ENCODE measurements at regions not wholly inside any gene's neighbourhood (a gene's known extent, or its start where the extent isn't known, plus 50 kb on each side); places are given as distances from the start of the nearest gene placed in this dataset.

DNA sequence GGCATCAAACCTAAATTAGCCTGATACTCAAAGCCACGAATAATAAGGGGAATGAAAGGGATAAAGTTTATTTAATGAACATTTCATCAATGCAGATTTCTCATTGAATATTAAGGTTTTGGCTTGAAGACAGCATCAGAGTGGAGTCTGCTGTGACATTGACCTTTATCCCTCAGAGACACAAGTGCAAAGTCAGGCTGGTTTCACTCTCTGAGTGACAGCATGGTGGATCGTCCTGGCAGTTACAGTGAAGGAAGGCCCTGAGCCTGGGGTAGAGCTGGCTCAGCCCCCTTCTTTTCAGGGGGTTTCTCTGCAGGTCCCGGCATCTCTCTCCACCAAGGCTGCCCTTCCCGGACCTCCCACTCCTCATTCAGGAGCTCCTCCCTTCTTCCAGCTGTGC lies 503.1 kb downstream of the PREX1 start:
- DNase-seq: no peak

DNA sequence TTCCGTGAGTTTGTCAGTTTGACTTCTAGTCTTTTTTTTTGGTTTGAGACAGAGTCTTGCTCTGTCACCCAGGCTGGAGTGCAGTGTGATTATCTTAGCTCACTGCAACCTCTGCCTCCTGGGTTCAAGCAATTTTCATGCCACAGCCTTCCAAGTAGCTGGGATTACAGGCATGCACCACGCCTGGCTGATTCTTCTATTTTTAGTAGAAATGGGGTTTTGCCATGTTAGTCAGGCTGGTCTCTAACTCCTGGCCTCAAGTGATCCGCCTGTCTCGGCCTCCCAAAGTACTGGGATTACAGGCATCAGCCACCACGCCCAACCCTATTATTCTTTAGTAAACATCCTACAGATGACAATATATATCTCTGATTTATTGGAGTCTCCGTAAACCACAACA lies 506.5 kb downstream of the PREX1 start:
- no peak for DNase-seq

DNA sequence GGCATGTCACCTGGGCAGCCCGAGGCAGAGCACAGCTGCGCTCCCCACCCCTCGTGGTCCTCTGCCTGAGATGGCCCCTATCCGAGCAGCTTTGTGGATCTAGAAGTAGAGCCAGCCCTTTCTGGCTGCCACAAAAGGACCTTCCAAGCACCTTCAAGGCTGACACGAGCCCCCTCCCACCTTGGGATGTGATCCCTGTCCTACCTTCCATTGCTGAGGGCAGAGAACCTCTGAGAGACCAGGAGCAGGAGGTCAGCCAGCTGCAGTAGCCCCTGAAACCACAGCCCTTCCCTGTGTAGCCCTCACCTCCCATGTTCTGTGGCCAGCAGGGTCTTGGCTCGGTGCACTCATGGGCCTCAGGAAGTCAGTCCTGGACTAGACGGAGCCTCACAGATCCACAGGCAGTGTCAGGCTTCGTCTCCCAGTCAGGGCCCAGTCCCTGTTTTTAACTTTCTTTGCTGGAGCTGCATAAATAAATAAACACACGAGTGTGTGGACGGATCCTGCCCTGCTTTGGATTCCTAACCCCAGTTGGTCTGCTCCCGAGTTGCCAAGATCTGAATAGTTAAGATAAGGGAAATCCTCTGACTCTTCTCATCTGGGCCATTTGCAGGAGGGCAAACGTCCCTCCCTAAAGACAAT lies 507.7 kb downstream of the PREX1 start:
- no peak for DNase-seq

DNA sequence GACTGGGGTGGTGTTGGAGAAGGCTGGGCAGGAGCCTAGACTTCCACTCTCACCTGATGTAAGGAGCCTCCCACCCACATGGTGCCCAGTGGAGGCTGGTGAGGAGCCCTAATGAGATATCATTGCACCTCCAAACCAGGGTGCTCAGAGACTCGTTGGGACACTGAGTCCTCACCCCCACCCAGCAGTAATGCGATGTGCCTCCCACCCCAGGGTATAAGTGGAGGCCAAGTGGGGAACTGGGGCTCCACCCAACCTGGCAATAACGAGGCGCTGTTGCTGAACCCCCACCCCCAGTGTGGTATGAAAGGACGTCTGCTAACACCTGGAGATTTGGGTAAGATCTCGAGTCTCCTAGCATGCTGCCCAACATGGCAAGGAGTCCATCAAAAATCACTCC lies 510.2 kb downstream of the PREX1 start:
- DNase-seq: no peak

DNA sequence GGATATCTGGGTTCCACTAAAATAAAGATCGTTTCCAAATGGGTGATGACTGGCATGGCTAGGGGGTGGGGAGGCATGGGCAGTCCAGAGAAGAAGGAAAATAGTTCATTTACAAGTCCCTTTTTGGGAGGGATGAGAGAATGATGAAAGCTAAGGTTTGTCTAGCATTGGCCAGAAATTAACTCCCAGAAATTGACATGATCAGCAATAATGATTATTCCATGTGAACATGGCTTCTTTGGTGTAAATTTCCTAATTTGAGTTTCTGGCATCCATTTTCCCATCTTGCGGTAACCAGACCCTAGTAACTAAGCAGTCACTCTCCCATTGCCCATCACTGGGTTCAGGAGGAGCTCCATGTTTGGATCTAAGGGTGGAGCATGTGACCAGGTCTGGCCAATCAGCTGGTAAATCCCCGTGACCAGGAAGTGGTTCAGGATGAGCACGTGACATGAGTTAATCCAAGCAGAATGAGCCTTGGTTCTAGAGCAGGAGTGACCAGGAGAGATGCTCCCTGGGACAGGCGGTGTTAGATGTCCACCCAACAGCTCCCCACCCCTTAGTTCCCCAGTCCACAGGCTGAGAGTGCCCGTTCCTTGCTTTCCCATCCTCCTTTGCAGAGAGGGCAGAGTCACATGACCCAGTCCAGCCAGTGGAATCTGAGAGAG lies 512.7 kb downstream of the PREX1 start:
- no peak for DNase-seq

DNA sequence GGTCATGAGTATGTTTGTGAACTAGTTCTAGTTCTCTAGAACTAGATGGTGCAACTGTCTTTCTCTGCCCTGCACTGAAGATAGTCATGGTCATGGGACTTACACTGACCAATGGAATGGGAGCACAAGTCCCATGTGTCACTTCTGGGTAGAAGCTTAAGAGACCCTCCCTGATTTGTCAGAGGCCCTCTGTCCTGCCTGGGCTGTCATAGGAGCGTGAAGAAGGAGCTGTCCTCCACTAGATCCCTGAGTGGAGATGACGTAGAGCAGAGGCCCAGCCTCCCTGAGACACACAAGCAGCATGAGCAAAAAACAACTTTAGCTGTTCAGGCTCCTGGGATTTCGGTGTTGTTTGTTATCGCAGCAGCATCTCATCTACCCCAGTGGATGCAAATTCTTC lies 514.5 kb downstream of the PREX1 start:
- DNase-seq: no peak

DNA sequence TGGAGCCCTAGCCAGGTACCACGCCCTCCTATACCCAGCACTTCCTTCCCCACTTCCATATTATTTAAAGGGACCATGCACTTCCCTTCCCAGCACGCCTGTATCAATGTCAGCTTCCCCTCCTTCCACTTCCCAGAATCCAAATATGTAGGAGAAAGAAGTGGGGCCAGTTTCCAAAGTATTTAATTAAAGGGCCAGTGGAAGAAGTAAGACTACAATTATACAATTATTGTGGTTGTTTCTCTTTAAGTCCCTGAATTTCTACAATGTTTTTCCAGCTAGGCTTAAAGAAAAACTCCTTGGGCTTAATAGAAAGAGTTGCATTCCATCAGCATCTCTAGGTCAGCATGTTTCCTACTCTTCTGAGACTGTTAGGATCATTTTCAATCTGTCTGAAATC lies 515.8 kb downstream of the PREX1 start:
- no peak for DNase-seq

DNA sequence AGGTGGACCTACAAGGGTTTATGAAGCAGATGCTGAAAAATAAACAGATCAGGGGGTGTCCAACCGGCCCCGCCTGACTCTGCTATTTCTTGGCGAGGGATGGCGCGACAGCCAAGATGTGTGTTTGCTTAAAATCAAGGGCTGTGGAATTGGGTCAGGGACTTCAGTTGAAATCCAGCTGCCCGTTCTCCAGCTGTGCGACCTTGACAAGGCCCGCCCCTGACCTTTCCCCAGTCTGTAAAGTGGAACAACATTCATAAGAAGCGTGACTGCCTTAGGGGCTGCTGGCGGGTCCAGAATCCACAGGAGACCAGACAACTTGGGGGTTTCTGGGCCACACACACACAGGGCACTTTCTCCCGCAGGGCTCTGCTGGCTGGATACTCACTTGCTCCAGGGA lies 517.5 kb downstream of the PREX1 start:
- no peak for DNase-seq

DNA sequence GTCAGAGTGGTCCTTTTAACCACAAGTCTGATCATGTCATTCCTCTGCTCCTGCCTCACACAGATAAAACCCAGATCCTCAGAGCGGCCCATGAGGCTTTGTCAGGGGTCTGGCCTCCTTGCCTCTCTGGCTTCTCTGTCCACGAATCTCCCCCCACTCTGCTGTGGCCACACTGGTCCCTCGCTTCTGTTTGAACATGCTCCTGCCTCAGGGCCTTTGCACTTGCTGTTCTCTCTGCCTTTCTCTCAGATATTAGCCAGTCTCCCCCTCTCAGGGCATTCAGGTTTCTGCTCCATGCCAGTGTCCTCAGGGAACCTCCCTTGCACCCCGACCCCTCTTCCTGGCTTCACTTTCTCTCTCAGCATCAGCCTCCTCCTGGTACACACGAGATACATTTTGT lies 518.5 kb downstream of the PREX1 start:
- no peak for DNase-seq

DNA sequence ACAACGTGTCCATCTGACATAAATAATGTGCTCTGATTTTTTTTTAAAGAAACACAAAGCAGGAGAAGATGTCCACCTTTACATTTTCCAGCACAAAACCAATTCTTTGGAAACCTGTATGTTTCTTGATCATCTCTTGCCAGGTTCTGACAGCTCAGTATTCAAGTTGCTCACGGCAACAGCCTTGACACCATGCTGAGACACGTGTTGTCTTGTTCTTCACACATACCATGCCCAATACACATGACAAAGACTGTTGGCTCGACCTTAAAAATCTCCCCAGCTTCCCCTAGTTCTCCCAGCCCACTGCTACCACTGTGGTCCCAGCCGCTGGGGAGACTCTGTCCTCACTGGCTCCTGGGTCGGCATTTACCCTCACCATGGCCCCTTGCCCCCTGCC lies 518.9 kb downstream of the PREX1 start:
- DNase-seq: no peak

DNA sequence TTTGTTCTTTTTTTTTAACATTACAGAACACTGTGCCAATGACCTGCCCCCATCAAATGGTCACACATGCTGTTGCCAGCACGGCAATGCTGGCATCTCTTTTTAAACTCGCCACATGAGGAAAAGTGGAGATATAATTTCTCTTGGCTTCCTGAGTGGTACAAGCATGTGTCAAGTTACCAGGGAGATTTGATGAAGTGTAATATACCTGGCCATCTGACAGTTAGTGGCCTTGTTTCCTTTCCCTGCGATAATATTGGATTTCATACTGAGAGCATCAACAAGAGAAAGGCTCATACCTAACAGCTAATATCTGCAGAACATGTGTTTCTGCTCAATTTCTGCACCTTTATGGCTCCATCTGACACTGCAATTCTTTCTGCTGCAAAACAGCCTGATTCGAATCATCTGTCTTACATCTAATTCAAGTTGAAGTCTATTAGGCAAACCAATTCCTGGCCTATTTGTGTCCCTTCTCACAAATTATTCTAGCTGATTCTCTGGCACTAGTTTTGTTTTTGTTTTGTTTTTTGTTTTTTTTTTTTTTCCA lies 519.5 kb downstream of the PREX1 start:
- DNase-seq: no peak

DNA sequence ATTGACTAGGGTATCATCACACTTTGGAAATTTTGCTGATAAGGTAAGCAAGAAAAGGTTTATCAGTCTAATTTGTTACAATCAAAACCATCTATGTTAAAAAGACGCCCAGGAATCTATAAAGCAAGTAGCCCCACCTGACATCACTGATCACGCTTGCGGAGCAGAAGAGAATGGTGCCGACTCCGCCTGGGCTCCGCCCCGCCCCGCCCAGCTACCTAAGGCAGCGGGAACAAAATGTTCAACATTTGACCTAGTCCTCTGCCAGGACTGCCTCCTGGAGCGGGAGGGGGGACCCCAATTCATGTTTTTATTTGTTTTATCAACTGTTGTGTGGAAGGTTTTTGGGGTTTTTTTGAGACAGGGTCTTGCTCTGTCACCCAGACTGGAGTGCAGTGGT lies 520.5 kb downstream of the PREX1 start:
- DNase-seq: no peak

DNA sequence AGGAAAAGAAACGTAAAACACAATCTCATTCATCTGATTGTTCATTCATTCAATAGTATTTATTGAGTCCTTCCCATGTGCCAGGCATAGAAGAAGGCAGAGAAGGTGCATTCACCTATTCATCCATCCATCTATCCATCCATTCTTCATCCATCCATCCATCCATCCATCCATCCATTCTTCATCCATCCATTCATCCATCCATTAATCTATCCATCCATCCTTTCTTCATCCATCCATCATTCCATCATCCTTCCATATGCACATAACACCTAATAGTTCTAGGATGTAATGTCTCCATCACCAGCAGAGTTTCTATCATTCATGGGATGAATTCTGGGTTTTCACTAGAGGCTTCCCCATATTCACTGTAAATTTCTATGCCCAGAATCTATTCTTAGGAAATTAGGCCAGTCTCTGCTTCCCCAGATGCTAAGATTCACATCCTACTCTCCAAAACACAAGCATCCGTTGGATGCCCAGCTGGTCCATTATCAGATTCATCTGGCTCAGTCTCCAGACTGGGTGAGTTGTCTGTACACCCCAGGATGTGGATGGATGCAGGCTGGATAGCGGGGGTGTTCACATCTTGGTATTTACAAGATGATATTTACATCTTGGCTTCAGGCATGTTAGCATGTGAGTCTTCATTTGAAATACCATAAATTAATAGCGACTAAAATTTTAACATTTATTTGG lies 517.7 kb upstream of the SULF2 start:
- DNase-seq: no peak

DNA sequence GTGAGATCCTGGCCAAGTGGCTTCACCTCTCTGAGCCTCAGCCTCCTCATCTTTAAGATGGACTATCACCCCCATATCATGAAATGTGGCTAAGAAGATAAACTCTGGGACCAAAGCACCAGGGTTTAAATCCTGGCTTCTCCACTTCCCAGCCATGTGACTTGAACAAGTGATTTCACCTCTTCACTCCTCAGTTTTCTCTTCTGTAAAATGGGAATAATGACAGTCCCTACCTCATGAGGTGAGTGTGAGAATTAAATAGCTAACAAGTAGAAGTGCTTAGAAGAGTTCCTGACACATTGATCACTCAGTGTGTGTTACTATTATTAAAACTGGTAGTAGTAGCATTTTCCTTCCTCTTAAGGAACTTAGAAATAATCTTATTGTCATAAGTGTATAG lies 516.9 kb upstream of the SULF2 start:
- no peak for DNase-seq

DNA sequence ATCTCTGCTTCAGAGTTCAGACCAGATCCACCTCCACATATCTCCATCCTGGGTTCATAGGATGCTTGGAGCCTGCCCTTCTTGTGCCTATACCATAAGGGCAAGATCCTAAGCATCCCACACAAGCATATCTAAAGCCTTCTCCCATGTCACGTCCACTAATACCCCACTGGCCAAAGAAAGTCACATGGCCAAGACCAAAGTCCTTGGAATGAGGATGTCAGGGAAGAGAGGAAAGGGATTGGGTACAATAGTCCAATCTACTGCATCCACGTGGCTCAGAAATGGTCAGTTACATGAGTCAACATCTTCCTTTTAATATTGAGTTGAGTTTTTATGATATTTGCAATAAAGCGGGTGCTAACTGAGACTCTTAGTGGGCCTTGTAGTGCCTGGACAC lies 515.9 kb upstream of the SULF2 start:
- no peak for DNase-seq

DNA sequence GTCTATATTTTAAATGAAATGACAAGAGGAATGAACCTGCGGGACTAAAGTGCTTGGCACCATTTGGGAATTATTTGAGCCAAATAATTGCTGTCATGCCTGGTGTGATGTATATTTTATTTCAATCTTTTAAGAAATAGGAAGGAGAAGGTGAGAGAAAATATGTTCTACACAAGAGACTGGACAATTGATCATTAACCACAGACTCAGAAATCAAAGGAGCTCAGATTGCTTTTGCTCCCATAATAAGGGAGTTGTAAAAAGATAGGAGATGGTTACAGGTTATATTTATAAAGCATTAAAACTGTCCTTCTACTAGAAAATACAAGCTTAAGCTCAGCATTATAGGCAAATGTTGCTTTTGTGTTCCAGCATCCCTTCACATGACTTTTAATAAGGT lies 515.2 kb upstream of the SULF2 start:
- DNase-seq: no peak

DNA sequence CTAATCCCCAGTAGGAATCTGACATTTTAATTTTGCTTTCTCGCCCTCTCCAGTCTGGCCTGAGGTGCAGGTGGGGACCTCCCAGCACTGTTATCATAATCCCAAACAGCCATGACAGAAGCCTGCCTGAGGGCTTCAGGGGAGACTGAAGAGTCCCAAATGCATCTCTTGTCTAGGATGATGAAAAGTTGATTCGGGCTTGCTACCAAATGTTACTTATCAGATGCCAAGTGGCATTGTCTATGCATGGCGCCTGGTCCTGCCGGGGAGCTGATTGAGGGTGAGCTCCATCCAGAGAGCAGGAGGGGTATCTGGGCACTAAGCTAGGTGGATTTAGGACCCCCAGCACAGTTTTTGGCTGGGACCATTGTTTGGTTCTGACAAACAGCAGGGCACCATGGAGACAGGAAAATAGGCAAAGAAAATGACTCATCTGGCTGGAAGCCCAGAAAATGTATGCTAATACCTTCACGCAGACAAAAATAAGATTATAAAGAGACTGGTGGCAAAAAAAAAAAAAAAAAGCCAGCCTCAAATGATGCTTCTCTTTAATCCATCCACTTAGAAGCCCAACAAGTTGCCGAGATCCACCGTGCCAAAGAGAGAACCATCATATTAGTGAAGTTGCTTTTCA lies 513.7 kb upstream of the SULF2 start:
- peak; percentile 63 for DNase-seq

DNA sequence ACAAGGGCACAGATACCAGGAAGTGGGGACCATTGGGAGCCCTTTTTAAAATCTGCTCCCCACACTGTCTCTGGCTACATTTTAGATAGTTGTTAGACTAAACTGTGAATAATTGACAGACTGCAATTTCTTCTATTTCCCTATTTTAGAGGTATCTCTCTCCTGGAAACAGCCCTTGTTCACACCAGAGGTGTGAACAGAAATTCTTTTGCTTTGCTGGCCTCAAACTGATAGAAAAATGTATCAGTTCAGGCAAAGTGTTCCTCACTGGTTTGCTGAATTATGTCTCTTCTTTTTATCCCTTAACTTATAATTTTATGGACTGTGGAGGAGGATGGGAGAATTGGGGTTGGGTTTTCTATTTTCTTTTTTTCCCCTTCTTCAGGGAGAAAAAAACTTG lies 513.2 kb upstream of the SULF2 start:
- DNase-seq: no peak

DNA sequence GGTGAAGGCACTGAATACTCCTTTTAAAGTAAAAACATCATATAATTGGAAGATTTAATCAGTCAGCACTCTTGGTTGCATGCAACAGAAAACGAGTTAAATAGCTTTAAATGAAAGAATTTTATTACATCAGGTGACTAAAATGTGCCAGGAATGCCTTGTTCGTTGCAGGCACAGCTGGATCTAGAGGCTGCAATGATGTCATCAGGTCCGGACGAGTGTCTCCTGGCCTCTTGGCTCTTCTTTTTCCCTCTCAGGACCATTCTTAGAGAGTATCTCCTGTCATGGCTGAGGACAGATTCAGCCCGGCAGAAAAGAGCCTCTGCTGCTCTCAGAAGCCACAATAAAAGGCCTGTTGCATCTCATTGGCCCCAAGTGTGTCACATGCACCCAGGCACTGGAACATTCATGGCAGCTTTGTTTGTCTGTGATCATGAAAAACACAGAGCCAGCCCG lies 510.7 kb upstream of the SULF2 start:
- DNase-seq: no peak

DNA sequence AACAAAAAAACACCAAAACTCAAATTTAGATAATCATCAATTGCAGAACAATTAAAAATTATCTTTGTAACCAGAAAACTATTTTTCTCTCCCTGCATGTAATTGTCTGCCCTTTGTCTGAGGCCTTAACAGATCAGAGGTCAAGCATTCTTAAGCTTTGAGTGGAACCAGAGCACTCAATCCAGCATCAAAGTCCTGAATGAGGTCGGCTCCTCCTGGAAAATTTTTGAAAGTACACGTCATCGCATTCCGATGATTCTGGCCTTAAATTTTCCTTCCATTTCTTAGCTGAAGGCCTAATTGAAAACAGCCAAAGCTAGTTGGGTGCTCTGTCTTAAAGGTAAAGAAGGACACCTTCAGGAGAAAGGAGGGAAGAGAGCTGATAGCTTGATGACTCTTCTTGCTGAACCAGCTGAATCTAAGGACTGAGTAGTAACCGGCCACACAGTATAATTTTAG lies 510.2 kb upstream of the SULF2 start:
- DNase-seq: peak; percentile 71

DNA sequence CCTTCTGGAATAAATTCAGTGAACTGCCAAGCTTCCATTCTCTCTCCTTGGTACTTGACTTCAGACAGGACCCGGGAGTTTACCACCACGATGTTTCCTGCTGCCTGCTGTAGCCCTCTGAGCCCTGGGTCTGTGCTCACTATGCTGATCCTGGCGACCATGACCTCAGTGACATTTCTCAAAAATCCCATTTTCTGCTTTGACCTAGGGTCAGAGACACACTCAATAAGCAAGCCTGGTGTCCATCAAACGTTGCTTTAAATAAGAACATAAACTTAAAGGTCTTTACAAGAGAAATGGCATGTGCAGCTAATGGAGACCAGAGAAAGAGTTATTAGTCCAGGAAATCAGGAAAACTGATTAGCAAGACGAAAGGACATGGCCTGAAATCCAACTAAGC lies 509.7 kb upstream of the SULF2 start:
- DNase-seq: no peak

DNA sequence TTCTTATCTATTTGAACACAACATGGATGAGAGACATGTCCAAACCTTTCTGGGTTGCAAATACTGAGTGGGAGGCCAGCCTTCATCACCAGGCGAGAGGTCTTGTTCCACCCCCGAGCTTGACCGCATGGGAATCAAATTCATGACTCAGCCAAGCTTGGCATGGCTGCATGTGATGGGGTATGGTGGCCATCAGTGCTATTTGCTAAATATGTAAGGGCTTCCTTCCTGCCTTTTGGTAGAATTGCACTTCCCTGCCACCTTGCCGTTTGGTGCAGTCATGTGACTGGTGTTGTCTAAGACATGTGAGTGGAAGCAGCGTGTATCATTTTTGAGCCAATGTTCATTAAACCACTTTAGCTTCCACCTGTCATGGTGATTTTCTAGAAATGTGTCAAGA lies 508.9 kb upstream of the SULF2 start:
- no peak for DNase-seq

DNA sequence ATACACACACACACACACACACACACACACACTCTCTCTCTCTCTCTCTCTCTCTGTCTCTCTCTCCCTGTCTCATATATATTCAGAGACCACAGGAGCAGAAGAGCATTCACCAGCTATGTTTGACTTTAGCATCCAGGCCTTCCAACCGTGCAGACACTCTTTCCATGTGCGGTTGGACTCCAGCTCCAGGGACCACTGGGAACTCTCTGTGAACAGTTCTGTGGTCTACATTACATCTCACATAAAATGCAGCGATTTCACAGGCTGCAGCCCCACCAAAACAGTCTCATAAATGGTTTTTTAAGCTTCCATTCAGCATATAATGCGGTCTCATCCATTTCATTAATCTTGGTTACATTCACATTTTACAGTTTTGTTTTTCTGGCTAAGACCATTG lies 508.4 kb upstream of the SULF2 start:
- DNase-seq: peak; percentile 50

DNA sequence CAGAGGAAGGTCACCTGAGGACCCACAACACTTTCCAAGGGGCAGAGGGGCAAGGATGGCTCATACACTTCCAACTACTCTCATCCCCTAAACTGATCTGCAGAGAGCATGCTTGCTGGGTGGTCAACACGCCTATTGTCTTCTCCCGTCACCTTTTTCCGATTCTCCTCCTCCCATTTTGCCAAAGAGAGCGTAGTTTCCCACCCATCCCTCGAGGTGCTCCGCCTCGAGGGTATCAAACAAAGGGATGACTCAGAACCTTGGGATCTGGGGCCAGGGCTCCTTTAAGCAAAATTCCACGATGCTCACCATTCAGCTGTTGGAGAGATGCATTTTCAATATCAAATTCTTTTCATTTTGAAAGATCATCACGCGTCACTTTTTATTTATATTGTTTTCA lies 507.5 kb upstream of the SULF2 start:
- no peak for DNase-seq

Measured in femur (tissue), 1 donor.